Osteocyte (in vitro differentiated cells): ENCODE measurements at regions not wholly inside any gene's neighbourhood (a gene's known extent, or its start where the extent isn't known, plus 50 kb on each side); places are given as distances from the start of the nearest gene placed in this dataset.

Source experiments
- DNase-seq: peaks from one replicate; pipeline ENCODE4 v3.0.0; 2021; ENCODE audit warnings: mixed read lengths; ENCODE audit not compliant: unreplicated experiment; ENCODE audit errors: extremely low spot score
- H3K27ac Mint-ChIP-seq: one replicate; pipeline ENCODE4 v1.8.0; 2021; ENCODE audit warnings: mild to moderate bottlenecking, mixed read lengths; ENCODE audit not compliant: unreplicated experiment
- H3K27me3 Mint-ChIP-seq: one replicate; pipeline ENCODE4 v1.8.0; 2021; ENCODE audit warnings: mixed read lengths; ENCODE audit not compliant: unreplicated experiment
- H3K36me3 Mint-ChIP-seq: one replicate; pipeline ENCODE4 v1.8.0; 2021; ENCODE audit warnings: mixed read lengths; ENCODE audit not compliant: unreplicated experiment
- H3K4me1 Mint-ChIP-seq: one replicate; pipeline ENCODE4 v1.8.0; 2021; ENCODE audit warnings: mixed read lengths; ENCODE audit not compliant: unreplicated experiment
- H3K4me3 Mint-ChIP-seq: one replicate; pipeline ENCODE4 v1.8.0; 2021; ENCODE audit warnings: mild to moderate bottlenecking, moderate library complexity, mixed read lengths; ENCODE audit not compliant: unreplicated experiment
- H3K9me3 Mint-ChIP-seq: one replicate; pipeline ENCODE4 v1.8.0; 2021; ENCODE audit warnings: mixed read lengths; ENCODE audit not compliant: unreplicated experiment
- CTCF ChIP-seq: fragments of 200-600 bp; sonication (generic); IDR thresholded peaks from 2 replicates; pipeline ENCODE4 v1.5.0; 2021; ENCODE audit warnings: antibody characterized with exemption, mild to moderate bottlenecking, moderate library complexity

- no peak overlapping the region for H3K4me3 Mint-ChIP-seq
- DNase-seq = no peak
Observed at GRCh38 chr1:194369060-194369459, 1182.6 kb upstream of the B3GALT2 start.

DNA sequence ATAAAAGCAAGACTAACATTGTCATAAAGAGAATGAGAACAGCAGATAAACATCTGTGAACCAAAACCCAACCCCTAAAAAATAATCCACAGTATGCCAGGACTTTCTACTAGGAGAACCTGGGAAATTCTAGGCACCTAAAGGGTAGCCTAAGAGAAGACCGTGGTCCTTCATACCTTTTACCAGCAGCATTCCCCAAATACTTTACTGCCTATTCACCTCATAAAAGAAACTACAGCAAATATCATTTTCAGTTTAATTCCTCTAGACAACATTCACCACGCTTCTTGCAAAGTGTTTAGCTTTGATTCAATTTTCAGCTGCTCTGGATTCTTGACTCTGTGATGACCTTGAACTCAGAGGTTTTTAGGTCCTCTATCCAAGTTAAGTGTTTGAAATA lies 1180.7 kb upstream of the B3GALT2 start:
- H3K27me3 Mint-ChIP-seq = no peaks in the 10 kb centered on the region
- H3K4me1 Mint-ChIP-seq = peaks cover 4% of the 10 kb centered on the region
- peaks cover 10% of the 10 kb centered on the region for H3K9me3 Mint-ChIP-seq
- H3K4me3 Mint-ChIP-seq = no peak overlapping the region
- no peaks in the 10 kb centered on the region for H3K36me3 Mint-ChIP-seq
- DNase-seq = no peak
- TF ChIP-seq CTCF = no peak
- no peak overlapping the region for H3K27ac Mint-ChIP-seq

More at GRCh38 chr1:194369060-194369459, 1182.6 kb upstream of the B3GALT2 start:
- no peaks in the 10 kb centered on the region for H3K36me3 Mint-ChIP-seq
- H3K27me3 Mint-ChIP-seq = no peaks in the 10 kb centered on the region
- no peak for TF ChIP-seq CTCF
- peaks cover 4% of the 10 kb centered on the region for H3K4me1 Mint-ChIP-seq
- no peak overlapping the region for H3K27ac Mint-ChIP-seq
- peaks cover 10% of the 10 kb centered on the region for H3K9me3 Mint-ChIP-seq

DNA sequence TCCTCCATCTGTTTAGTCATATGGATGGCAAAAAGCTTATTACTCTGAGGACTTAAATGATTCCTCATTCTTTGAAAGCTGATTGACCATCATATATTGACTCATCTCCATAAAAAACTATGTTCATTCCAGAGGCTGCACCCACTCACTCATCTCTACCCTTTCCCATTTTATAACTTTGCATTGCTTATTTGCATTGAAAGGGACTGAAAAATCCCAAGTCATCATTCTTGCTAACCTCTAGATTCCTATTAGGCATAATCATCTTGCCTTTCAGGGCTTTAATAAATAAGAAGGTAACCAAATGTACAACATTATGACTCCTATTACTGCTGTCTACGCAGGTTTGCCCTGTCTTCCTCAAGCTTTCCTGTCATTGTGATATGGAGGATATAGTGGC lies 1180.3 kb upstream of the B3GALT2 start:
- H3K27me3 Mint-ChIP-seq = no peaks in the 10 kb centered on the region
- no peak for DNase-seq

GRCh38 chr1:194362327-194362726 lies 1175.9 kb upstream of the B3GALT2 start:
- TF ChIP-seq CTCF = no peak
- H3K9me3 Mint-ChIP-seq = no peaks in the 10 kb centered on the region

More for the DNA sequence above, 1180.3 kb upstream of the B3GALT2 start:
- Mint-ChIP-seq H3K4me3 (no peak overlapping the region), H3K4me1 (peaks cover 4% of the 10 kb centered on the region), H3K9me3 (peaks cover 10% of the 10 kb centered on the region), H3K27ac (no peak overlapping the region), H3K36me3 (no peaks in the 10 kb centered on the region)
- no peak for TF ChIP-seq CTCF

DNA sequence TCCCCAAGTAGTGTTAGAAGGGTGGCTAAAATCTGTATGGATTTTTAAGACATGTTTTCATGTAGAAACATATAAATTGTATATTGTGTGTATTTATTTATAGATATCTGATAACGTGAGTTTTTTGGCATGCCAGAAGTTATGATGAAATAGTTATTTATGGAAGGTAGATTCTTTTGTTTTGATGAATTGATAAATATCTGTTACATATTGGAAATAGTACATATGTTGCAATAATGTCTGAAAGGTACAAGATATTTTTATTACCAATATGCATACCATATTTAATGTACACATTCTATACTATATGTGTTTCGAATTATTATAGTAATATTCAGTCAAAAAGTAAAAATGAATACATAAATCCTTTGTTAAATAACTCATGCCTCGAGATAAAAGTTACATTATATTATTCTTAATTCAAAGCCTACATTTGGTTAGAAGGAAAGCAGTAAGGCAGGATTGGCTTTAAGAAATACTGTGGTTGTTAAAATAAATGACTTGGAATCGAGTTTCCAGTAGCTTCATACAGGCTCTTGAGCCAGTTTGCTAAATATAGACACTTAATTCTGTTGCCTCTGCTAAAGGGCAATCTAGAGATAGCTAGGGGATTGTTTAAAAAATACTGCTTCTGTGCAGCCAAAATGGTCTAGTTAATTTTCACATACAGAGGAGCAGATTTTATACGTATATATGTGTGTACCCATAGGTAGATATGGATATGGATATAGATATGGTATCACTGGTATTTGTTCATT lies 1175.1 kb upstream of the B3GALT2 start:
- Mint-ChIP-seq H3K4me3 (no peak overlapping the region), H3K9me3 (no peaks in the 10 kb centered on the region), H3K36me3 (no peaks in the 10 kb centered on the region), H3K4me1 (no peaks in the 10 kb centered on the region), H3K27me3 (no peaks in the 10 kb centered on the region), H3K27ac (no peak overlapping the region)
- no peak for TF ChIP-seq CTCF
- DNase-seq = no peak

More at GRCh38 chr1:194362327-194362726, 1175.9 kb upstream of the B3GALT2 start:
- H3K4me1 Mint-ChIP-seq = no peaks in the 10 kb centered on the region
- DNase-seq = no peak
- H3K27ac Mint-ChIP-seq = no peak overlapping the region
- H3K36me3 Mint-ChIP-seq = no peaks in the 10 kb centered on the region
- no peaks in the 10 kb centered on the region for H3K27me3 Mint-ChIP-seq
- H3K4me3 Mint-ChIP-seq = no peak overlapping the region
